Colonic mucosa (tissue), 4 donors: ENCODE measurements at regions not wholly inside any gene's neighbourhood (a gene's known extent, or its start where the extent isn't known, plus 50 kb on each side); places are given as distances from the start of the nearest gene placed in this dataset.

Source experiments
- DNase-seq: peaks from one replicate; pipeline ENCODE4 v3.0.0-alpha.2; 2020
- H3K27ac ChIP-seq: fragments of 200-600 bp; one replicate; pipeline ENCODE4 v1.8.0; 2021
- H3K27me3 ChIP-seq: fragments of 200-600 bp; one replicate; pipeline ENCODE4 v1.8.0; 2021
- H3K36me3 ChIP-seq: fragments of 200-600 bp; one replicate; pipeline ENCODE4 v1.8.0; 2021
- H3K4me1 ChIP-seq: fragments of 200-600 bp; one replicate; pipeline ENCODE4 v1.8.0; 2021; ENCODE audit warnings: mild to moderate bottlenecking
- H3K4me3 ChIP-seq: fragments of 200-600 bp; one replicate; pipeline ENCODE4 v1.8.0; 2021
- H3K9ac ChIP-seq, 2 donors: one replicate each; pipeline ENCODE4 v1.7.0; 2013; ENCODE audit warnings: control low read depth in 2 of 2, low read depth in 2 of 2, low read length in 2 of 2
- H3K9me3 ChIP-seq: fragments of 200-600 bp; one replicate; pipeline ENCODE4 v1.8.0; 2021
- intact Hi-C: fragments of 100-400 bp; cut with DNase I; formaldehyde crosslinking; loops from one replicate; pipeline ENCODE4 v1.14.1; 2022
- TF ChIP-seq, protein P1 (sequence below): fragments of 200-600 bp; IDR thresholded peaks from one replicate; pipeline ENCODE4 v1.8.0; 2022; ENCODE audit warnings: antibody characterized with exemption, mild to moderate bottlenecking
- donor health status: healthy.
- donor health status: DM: no; HTN: no; CAD: no.
- donor health status: DM: no; HTN: no; CAD: no.

DNA sequence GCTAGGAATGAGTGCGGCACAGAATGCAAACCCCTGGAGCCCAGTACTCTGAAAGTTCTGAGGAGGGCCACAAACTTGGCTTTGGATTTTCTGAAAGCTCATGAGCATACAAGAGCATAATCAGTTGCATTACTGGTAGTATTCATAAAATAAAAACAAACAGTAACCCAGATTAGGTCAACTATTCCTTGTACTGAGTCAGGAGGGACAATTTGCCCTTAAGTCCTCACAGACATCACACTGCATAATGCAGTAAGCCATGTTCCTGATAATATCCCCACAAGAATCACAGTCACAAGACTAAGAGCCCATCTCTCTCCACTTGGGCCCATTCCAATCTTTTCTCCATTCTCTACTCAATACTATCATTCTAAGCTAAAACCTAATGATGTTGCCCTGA lies 126.9 kb upstream of the NEIL3 start:
- TF ChIP-seq, protein P1, sequence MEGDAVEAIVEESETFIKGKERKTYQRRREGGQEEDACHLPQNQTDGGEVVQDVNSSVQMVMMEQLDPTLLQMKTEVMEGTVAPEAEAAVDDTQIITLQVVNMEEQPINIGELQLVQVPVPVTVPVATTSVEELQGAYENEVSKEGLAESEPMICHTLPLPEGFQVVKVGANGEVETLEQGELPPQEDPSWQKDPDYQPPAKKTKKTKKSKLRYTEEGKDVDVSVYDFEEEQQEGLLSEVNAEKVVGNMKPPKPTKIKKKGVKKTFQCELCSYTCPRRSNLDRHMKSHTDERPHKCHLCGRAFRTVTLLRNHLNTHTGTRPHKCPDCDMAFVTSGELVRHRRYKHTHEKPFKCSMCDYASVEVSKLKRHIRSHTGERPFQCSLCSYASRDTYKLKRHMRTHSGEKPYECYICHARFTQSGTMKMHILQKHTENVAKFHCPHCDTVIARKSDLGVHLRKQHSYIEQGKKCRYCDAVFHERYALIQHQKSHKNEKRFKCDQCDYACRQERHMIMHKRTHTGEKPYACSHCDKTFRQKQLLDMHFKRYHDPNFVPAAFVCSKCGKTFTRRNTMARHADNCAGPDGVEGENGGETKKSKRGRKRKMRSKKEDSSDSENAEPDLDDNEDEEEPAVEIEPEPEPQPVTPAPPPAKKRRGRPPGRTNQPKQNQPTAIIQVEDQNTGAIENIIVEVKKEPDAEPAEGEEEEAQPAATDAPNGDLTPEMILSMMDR, result no peak
- intact Hi-C loops, result no loop called here

DNA sequence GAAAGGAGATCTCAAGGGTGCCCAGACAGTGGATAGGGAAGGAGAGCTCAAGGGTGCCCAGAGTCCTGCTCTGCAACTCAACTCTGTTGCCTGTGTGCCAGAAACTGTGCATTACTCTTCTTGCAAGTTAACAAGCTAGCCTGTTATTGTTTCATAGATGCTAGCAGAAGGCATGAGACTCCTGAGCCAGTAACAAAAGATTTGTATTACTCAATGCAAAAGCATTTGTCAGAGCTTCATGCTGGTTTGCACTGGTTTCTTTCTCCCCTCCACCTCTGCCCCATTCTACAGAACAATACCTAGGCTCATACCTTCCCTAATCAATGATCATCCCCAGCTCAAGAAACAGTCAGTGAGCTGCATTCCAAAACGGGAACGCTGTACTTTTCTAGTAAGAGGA lies 124.5 kb upstream of the NEIL3 start:
- H3K27me3 ChIP-seq, result no peaks in the 10 kb centered on the region
- no peak for DNase-seq
- TF ChIP-seq, protein P1, result no peak
- no peak overlapping the region for H3K9ac ChIP-seq
- H3K4me3 ChIP-seq, result no peak overlapping the region
- H3K9me3 ChIP-seq, result no peaks in the 10 kb centered on the region
- no peaks in the 10 kb centered on the region for H3K4me1 ChIP-seq
- H3K27ac ChIP-seq, result no peak overlapping the region
- intact Hi-C loops, result no loop called here
- H3K36me3 ChIP-seq, result no peaks in the 10 kb centered on the region

More for the DNA sequence above, 126.9 kb upstream of the NEIL3 start:
- DNase-seq, result no peak
- no peak overlapping the region for H3K4me3 ChIP-seq
- H3K9me3 ChIP-seq, result no peaks in the 10 kb centered on the region
- H3K27me3 ChIP-seq, result no peaks in the 10 kb centered on the region
- no peak overlapping the region for H3K27ac ChIP-seq
- no peak overlapping the region for H3K9ac ChIP-seq
- H3K36me3 ChIP-seq, result no peaks in the 10 kb centered on the region
- H3K4me1 ChIP-seq, result no peaks in the 10 kb centered on the region

DNA sequence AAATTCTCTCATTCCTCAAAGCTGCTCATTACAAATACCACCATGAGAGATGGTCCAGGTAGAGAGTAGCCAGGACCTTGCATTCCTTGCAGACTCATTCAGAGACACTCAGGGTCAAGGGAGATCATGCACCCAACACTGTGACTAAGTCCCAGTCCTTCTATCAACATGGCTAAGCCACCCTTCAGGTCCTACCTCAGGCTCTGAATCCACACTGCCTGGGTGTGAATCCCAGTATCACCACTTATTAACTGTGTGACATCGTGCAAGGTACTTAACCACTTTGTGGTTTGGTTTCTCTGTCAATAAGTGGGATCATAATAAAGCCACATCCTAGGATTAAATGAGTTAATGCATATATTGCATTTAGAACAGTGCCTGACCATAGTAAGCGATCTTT lies 124.1 kb upstream of the NEIL3 start:
- H3K4me3 ChIP-seq, result no peak overlapping the region
- no peaks in the 10 kb centered on the region for H3K4me1 ChIP-seq
- no peak overlapping the region for H3K27ac ChIP-seq
- TF ChIP-seq, protein P1, result no peak
- no peak for DNase-seq
- H3K9me3 ChIP-seq, result no peaks in the 10 kb centered on the region
- no peaks in the 10 kb centered on the region for H3K36me3 ChIP-seq
- H3K27me3 ChIP-seq, result no peaks in the 10 kb centered on the region
- intact Hi-C loops, result no loop called here
- H3K9ac ChIP-seq, result no peak overlapping the region

DNA sequence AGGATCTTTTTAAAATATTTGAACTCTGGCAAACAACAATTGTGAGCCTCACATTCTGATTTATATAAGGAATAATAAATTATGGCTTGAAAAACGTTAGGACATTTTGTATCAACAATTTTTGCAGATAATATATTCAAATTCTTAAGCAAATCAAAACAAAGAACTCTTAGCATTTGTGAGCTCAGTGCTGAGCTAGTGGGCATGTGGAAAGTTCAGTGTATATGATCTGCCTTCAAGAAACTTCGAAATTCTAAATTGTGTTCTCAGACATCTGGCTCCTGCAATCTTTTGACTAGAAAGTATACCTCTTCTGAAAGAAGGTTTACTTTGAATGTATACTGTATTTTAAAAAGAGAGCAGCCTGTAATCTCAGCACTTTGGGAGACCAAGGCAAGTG lies 122.3 kb upstream of the NEIL3 start:
- H3K9me3 ChIP-seq, result no peaks in the 10 kb centered on the region
- H3K27me3 ChIP-seq, result no peaks in the 10 kb centered on the region
- TF ChIP-seq, protein P1, result no peak
- H3K4me3 ChIP-seq, result no peak overlapping the region
- no peak overlapping the region for H3K27ac ChIP-seq
- no peak for DNase-seq
- no peak overlapping the region for H3K9ac ChIP-seq
- H3K36me3 ChIP-seq, result no peaks in the 10 kb centered on the region
- no peaks in the 10 kb centered on the region for H3K4me1 ChIP-seq
- intact Hi-C loops, result no loop called here

DNA sequence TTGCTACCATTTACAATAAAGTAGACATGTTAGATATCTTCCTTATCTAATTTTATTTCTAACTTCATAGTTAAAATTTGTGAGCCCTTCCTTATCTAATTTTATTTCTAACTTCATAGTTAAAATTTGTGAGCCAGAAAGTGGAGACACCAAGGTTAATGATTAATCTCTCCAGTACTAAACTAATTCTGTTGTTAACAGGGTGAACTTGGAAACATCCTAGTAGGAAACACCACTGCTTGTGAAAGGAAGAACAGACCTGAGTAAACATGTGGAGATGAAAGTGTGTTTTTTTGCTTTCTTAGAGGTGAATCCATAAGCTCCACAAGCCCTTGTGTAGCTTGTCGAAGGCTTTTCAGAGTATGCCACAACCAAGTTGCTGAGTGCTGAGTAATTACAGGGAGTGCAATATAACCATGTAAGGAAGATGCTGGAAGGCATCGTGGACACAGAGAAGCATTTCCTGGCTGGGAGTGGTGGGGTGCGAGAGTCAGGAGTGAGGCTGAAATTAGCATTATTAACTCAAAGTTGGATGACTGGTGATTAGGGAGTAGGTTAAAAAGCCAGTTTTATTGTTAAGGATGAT lies 118.6 kb upstream of the NEIL3 start:
- no peaks in the 10 kb centered on the region for H3K9me3 ChIP-seq
- H3K4me3 ChIP-seq, result no peak overlapping the region
- H3K9ac ChIP-seq, result no peak overlapping the region
- no peaks in the 10 kb centered on the region for H3K36me3 ChIP-seq
- intact Hi-C loops, result no loop called here
- no peaks in the 10 kb centered on the region for H3K4me1 ChIP-seq
- TF ChIP-seq, protein P1, result no peak
- no peak overlapping the region for H3K27ac ChIP-seq
- H3K27me3 ChIP-seq, result no peaks in the 10 kb centered on the region
- DNase-seq, result no peak
